ENCODE measurements at regions not wholly inside any gene's neighbourhood (a gene's known extent, or its start where the extent isn't known, plus 50 kb on each side); places are given as distances from the start of the nearest gene placed in this dataset.

GRCh38 chr10:64113792-64114191 lies 592.6 kb downstream of the REEP3 start:
- Histone ChIP-seq H3K27ac (ENCODE audit: low read depth, low read length) (peak overlapping the region; percentile 60), H3K4me2 (ENCODE audit: low read length) (no peak overlapping the region), H3K79me2 (ENCODE audit: control insufficient read depth, insufficient read depth, low read length) (no peaks in the 10 kb centered on the region), H2BK15ac (replicated peaks; ENCODE audit: low read depth) (peak overlapping the region; percentile 79), H3K23ac (ENCODE audit: low read length) (no peak overlapping the region), H2AK5ac (ENCODE audit: low read length) (no peak overlapping the region), H3K18ac (ENCODE audit: low read length) (peak overlapping the region; percentile 85), H3K36me3 (ENCODE audit: control insufficient read depth, insufficient read depth, low read length) (no peaks in the 10 kb centered on the region), H2BK120ac (ENCODE audit: low read depth, low read length) (peak overlapping the region; percentile 65), H3K4ac (ENCODE audit: low read depth, low read length) (peak overlapping the region; percentile 78), H4K8ac (ENCODE audit: low read depth, low read length) (no peak overlapping the region), H3K79me1 (ENCODE audit: low read length) (no peaks in the 10 kb centered on the region), H3K9ac (ENCODE audit: low read length) (peak overlapping the region; percentile 38), H3K56ac (ENCODE audit: low read length) (peak overlapping the region; percentile 83), H4K5ac (ENCODE audit: low read length) (no peak overlapping the region), H2BK5ac (ENCODE audit: low read length) (peak overlapping the region; percentile 98), H3K4me1 (ENCODE audit: control insufficient read depth, low read depth, low read length) (peaks cover 9% of the 10 kb centered on the region), H3K4me3 (ENCODE audit: low read length) (no peak overlapping the region), H3K27me3 (ENCODE audit: insufficient read depth, low read length, poor library complexity) (no peaks in the 10 kb centered on the region)
- peak; percentile 98 for DNase-seq
- WGBS (ENCODE audit: extremely low coverage, insufficient coverage, low lambda C conversion rate): no CpG with 5 or more reads among the region's 3 CpGs

GRCh38 chr10:64115471-64115870 lies 594.3 kb downstream of the REEP3 start:
- Histone ChIP-seq H2BK15ac (replicated peaks; ENCODE audit: low read depth) (peak overlapping the region; percentile 37), H3K79me2 (ENCODE audit: control insufficient read depth, insufficient read depth, low read length) (no peaks in the 10 kb centered on the region), H3K4me2 (ENCODE audit: low read length) (no peak overlapping the region), H3K56ac (ENCODE audit: low read length) (no peak overlapping the region), H3K4me3 (ENCODE audit: low read length) (no peak overlapping the region), H4K5ac (ENCODE audit: low read length) (no peak overlapping the region), H2AK5ac (ENCODE audit: low read length) (no peak overlapping the region), H3K27ac (ENCODE audit: low read depth, low read length) (no peak overlapping the region), H3K23ac (ENCODE audit: low read length) (no peak overlapping the region), H2BK120ac (ENCODE audit: low read depth, low read length) (peak overlapping the region; percentile 97), H3K9ac (ENCODE audit: low read length) (no peak overlapping the region), H3K79me1 (ENCODE audit: low read length) (no peaks in the 10 kb centered on the region), H3K36me3 (ENCODE audit: control insufficient read depth, insufficient read depth, low read length) (no peaks in the 10 kb centered on the region), H3K27me3 (ENCODE audit: insufficient read depth, low read length, poor library complexity) (no peaks in the 10 kb centered on the region), H3K4me1 (ENCODE audit: control insufficient read depth, low read depth, low read length) (peaks cover 9% of the 10 kb centered on the region), H4K8ac (ENCODE audit: low read depth, low read length) (no peak overlapping the region), H2BK5ac (ENCODE audit: low read length) (no peak overlapping the region), H3K4ac (ENCODE audit: low read depth, low read length) (peak overlapping the region; percentile 99), H3K18ac (ENCODE audit: low read length) (peak overlapping the region; percentile 91)
- no CpG with 5 or more reads among the region's 1 CpG for WGBS (ENCODE audit: extremely low coverage, insufficient coverage, low lambda C conversion rate)
- peak; percentile 38 for DNase-seq

- no CpG with 5 or more reads among the region's 4 CpGs for WGBS (ENCODE audit: extremely low coverage, insufficient coverage, low lambda C conversion rate)
- H3K27ac ChIP-seq (ENCODE audit: low read depth, low read length): no peak overlapping the region
- no peak overlapping the region for H3K4me2 ChIP-seq (ENCODE audit: low read length)
- peak overlapping the region; percentile 91 for H3K18ac ChIP-seq (ENCODE audit: low read length)
- peak overlapping the region; percentile 27 for H2BK5ac ChIP-seq (ENCODE audit: low read length)
- no peak overlapping the region for H3K4me3 ChIP-seq (ENCODE audit: low read length)
- peak overlapping the region; percentile 97 for H2BK120ac ChIP-seq (ENCODE audit: low read depth, low read length)
- H3K36me3 ChIP-seq (ENCODE audit: control insufficient read depth, insufficient read depth, low read length): no peaks in the 10 kb centered on the region
- H4K8ac ChIP-seq (ENCODE audit: low read depth, low read length): no peak overlapping the region
- H3K27me3 ChIP-seq (ENCODE audit: insufficient read depth, low read length, poor library complexity): no peaks in the 10 kb centered on the region
- H3K79me1 ChIP-seq (ENCODE audit: low read length): no peaks in the 10 kb centered on the region
- H4K5ac ChIP-seq (ENCODE audit: low read length): no peak overlapping the region
- peak overlapping the region; percentile 37 for H2BK15ac ChIP-seq (replicated peaks; ENCODE audit: low read depth)
- no peak overlapping the region for H3K23ac ChIP-seq (ENCODE audit: low read length)
- H3K4me1 ChIP-seq (ENCODE audit: control insufficient read depth, low read depth, low read length): peaks cover 9% of the 10 kb centered on the region
- no peak overlapping the region for H3K9ac ChIP-seq (ENCODE audit: low read length)
- no peak overlapping the region for H3K56ac ChIP-seq (ENCODE audit: low read length)
- no peak overlapping the region for H2AK5ac ChIP-seq (ENCODE audit: low read length)
- peak; percentile 76 for DNase-seq
- H3K79me2 ChIP-seq (ENCODE audit: control insufficient read depth, insufficient read depth, low read length): no peaks in the 10 kb centered on the region
- H3K4ac ChIP-seq (ENCODE audit: low read depth, low read length): peak overlapping the region; percentile 99
Observed at GRCh38 chr10:64115908-64116643, 594.9 kb downstream of the REEP3 start.

- no CpG with 5 or more reads among the region's 1 CpG for WGBS (ENCODE audit: extremely low coverage, insufficient coverage, low lambda C conversion rate)
- peak; percentile 37 for DNase-seq
Observed at GRCh38 chr10:64116707-64117106, 595.5 kb downstream of the REEP3 start.

GRCh38 chr10:64118736-64119135 lies 597.5 kb downstream of the REEP3 start:
- no peaks in the 10 kb centered on the region for H3K36me3 ChIP-seq (ENCODE audit: control insufficient read depth, insufficient read depth, low read length)
- no peak overlapping the region for H3K4ac ChIP-seq (ENCODE audit: low read depth, low read length)
- H3K4me2 ChIP-seq (ENCODE audit: low read length): no peak overlapping the region
- H3K56ac ChIP-seq (ENCODE audit: low read length): no peak overlapping the region
- H2BK5ac ChIP-seq (ENCODE audit: low read length): no peak overlapping the region
- DNase-seq: no peak
- no peaks in the 10 kb centered on the region for H3K79me2 ChIP-seq (ENCODE audit: control insufficient read depth, insufficient read depth, low read length)
- no peak overlapping the region for H2AK5ac ChIP-seq (ENCODE audit: low read length)
- no CpG with 5 or more reads among the region's 2 CpGs for WGBS (ENCODE audit: extremely low coverage, insufficient coverage, low lambda C conversion rate)
- H3K9ac ChIP-seq (ENCODE audit: low read length): no peak overlapping the region
- no peaks in the 10 kb centered on the region for H3K27me3 ChIP-seq (ENCODE audit: insufficient read depth, low read length, poor library complexity)
- peak overlapping the region; percentile 85 for H2BK15ac ChIP-seq (replicated peaks; ENCODE audit: low read depth)
- no peak overlapping the region for H3K18ac ChIP-seq (ENCODE audit: low read length)
- H3K4me3 ChIP-seq (ENCODE audit: low read length): no peak overlapping the region
- no peak overlapping the region for H3K27ac ChIP-seq (ENCODE audit: low read depth, low read length)
- H4K8ac ChIP-seq (ENCODE audit: low read depth, low read length): peak overlapping the region; percentile 65
- H4K5ac ChIP-seq (ENCODE audit: low read length): no peak overlapping the region
- H3K79me1 ChIP-seq (ENCODE audit: low read length): no peaks in the 10 kb centered on the region
- H3K23ac ChIP-seq (ENCODE audit: low read length): no peak overlapping the region
- H2BK120ac ChIP-seq (ENCODE audit: low read depth, low read length): no peak overlapping the region
- H3K4me1 ChIP-seq (ENCODE audit: control insufficient read depth, low read depth, low read length): peaks cover 8% of the 10 kb centered on the region

More at GRCh38 chr10:64116707-64117106, 595.5 kb downstream of the REEP3 start:
- no peak overlapping the region for H2AK5ac ChIP-seq (ENCODE audit: low read length)
- no peak overlapping the region for H2BK120ac ChIP-seq (ENCODE audit: low read depth, low read length)
- no peaks in the 10 kb centered on the region for H3K36me3 ChIP-seq (ENCODE audit: control insufficient read depth, insufficient read depth, low read length)
- peaks cover 9% of the 10 kb centered on the region for H3K4me1 ChIP-seq (ENCODE audit: control insufficient read depth, low read depth, low read length)
- no peak overlapping the region for H2BK5ac ChIP-seq (ENCODE audit: low read length)
- H3K4ac ChIP-seq (ENCODE audit: low read depth, low read length): no peak overlapping the region
- H3K4me3 ChIP-seq (ENCODE audit: low read length): no peak overlapping the region
- no peak overlapping the region for H3K9ac ChIP-seq (ENCODE audit: low read length)
- H3K79me1 ChIP-seq (ENCODE audit: low read length): no peaks in the 10 kb centered on the region
- no peak overlapping the region for H3K27ac ChIP-seq (ENCODE audit: low read depth, low read length)
- no peaks in the 10 kb centered on the region for H3K27me3 ChIP-seq (ENCODE audit: insufficient read depth, low read length, poor library complexity)
- no peaks in the 10 kb centered on the region for H3K79me2 ChIP-seq (ENCODE audit: control insufficient read depth, insufficient read depth, low read length)
- peak overlapping the region; percentile 76 for H3K18ac ChIP-seq (ENCODE audit: low read length)
- H3K23ac ChIP-seq (ENCODE audit: low read length): no peak overlapping the region
- no peak overlapping the region for H2BK15ac ChIP-seq (replicated peaks; ENCODE audit: low read depth)
- no peak overlapping the region for H3K56ac ChIP-seq (ENCODE audit: low read length)
- H3K4me2 ChIP-seq (ENCODE audit: low read length): no peak overlapping the region
- H4K8ac ChIP-seq (ENCODE audit: low read depth, low read length): no peak overlapping the region
- no peak overlapping the region for H4K5ac ChIP-seq (ENCODE audit: low read length)

All from mesendoderm (in vitro differentiated cells).